Endothelial cell (in vitro differentiated cells): ENCODE measurements at regions not wholly inside any gene's neighbourhood (a gene's known extent, or its start where the extent isn't known, plus 50 kb on each side); places are given as distances from the start of the nearest gene placed in this dataset.

Experiments used
- DNase-seq: peaks from one replicate; pipeline ENCODE4 v3.0.0; 2021; ENCODE audit warnings: low spot score
- H3K27ac Mint-ChIP-seq: one replicate; pipeline ENCODE4 v1.8.0; 2021; ENCODE audit warnings: mixed read lengths, inconsistent platforms; ENCODE audit not compliant: unreplicated experiment
- H3K27me3 Mint-ChIP-seq: one replicate; pipeline ENCODE4 v1.8.0; 2021; ENCODE audit warnings: mild to moderate bottlenecking, moderate library complexity, mixed read lengths, inconsistent platforms; ENCODE audit not compliant: unreplicated experiment
- H3K36me3 Mint-ChIP-seq: one replicate; pipeline ENCODE4 v1.8.0; 2021; ENCODE audit warnings: mild to moderate bottlenecking, low read depth, mixed read lengths, inconsistent platforms; ENCODE audit not compliant: unreplicated experiment
- H3K4me1 Mint-ChIP-seq: one replicate; pipeline ENCODE4 v1.8.0; 2021; ENCODE audit warnings: mild to moderate bottlenecking, mixed read lengths, inconsistent platforms; ENCODE audit not compliant: unreplicated experiment
- H3K4me3 Mint-ChIP-seq: one replicate; pipeline ENCODE4 v1.8.0; 2021; ENCODE audit warnings: mild to moderate bottlenecking, mixed read lengths, inconsistent platforms; ENCODE audit not compliant: unreplicated experiment
- H3K9me3 Mint-ChIP-seq: one replicate; pipeline ENCODE4 v1.8.0; 2021; ENCODE audit warnings: mixed read lengths, inconsistent platforms; ENCODE audit not compliant: unreplicated experiment
- TF ChIP-seq, protein P1 (sequence below): fragments of 200-600 bp; sonication (generic); IDR thresholded peaks from one replicate; pipeline ENCODE4 v1.5.0; 2021; ENCODE audit warnings: antibody characterized with exemption; ENCODE audit not compliant: unreplicated experiment

DNA sequence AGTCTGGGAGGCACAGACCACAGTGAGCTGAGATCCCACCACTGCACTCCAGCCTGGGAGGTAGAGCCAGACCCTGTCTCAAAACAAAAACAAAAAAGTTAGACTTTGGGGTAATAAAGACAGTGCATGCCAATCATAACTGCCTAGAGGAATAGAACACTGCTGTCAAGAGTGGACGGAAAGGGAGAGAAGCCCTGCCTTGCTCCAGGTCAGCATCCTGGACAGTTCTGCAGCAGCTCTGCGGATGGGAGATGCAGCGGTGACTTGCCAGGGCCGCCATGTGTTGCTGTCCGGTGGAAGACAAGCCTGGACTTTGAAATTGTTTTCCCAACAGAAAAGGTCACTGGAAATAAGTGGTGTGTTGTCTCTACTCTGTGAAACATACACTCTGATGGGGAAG, 618.2 kb downstream of the TBC1D22A start:
- H3K27me3 Mint-ChIP-seq = peaks cover 25% of the 10 kb centered on the region
- H3K4me1 Mint-ChIP-seq = no peaks in the 10 kb centered on the region
- peaks cover 30% of the 10 kb centered on the region for H3K36me3 Mint-ChIP-seq
- H3K4me3 Mint-ChIP-seq = peak overlapping the region; percentile 11
- TF ChIP-seq, protein P1, sequence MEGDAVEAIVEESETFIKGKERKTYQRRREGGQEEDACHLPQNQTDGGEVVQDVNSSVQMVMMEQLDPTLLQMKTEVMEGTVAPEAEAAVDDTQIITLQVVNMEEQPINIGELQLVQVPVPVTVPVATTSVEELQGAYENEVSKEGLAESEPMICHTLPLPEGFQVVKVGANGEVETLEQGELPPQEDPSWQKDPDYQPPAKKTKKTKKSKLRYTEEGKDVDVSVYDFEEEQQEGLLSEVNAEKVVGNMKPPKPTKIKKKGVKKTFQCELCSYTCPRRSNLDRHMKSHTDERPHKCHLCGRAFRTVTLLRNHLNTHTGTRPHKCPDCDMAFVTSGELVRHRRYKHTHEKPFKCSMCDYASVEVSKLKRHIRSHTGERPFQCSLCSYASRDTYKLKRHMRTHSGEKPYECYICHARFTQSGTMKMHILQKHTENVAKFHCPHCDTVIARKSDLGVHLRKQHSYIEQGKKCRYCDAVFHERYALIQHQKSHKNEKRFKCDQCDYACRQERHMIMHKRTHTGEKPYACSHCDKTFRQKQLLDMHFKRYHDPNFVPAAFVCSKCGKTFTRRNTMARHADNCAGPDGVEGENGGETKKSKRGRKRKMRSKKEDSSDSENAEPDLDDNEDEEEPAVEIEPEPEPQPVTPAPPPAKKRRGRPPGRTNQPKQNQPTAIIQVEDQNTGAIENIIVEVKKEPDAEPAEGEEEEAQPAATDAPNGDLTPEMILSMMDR = no peak
- peaks cover 75% of the 10 kb centered on the region for H3K9me3 Mint-ChIP-seq
- no peak for DNase-seq
- no peak overlapping the region for H3K27ac Mint-ChIP-seq

DNA sequence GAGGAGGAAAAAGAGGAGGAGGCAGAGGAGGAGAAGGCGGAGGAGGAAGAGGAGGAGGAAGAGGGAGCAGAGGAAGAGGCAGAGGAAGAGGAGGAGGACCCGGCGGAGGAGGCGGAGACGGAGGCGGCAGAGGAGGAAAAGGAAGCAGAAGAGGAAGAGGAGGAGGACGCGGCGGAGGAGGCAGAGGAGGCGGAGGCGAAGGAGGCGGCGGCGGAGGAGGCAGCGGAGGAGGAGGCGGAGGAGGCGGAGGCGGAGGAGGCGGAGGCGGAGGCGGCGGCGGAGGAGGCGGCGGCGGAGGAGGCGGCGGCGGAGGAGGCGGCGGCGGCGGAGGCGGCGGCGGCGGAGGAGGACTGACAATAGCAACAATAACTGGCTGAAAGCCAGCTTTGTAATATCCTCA, 616.6 kb downstream of the TBC1D22A start:
- peak overlapping the region; percentile 77 for H3K4me3 Mint-ChIP-seq
- TF ChIP-seq, protein P1 = no peak
- H3K9me3 Mint-ChIP-seq = peaks cover 67% of the 10 kb centered on the region
- no peaks in the 10 kb centered on the region for H3K4me1 Mint-ChIP-seq
- no peak for DNase-seq
- peak overlapping the region; percentile 27 for H3K27ac Mint-ChIP-seq
- H3K27me3 Mint-ChIP-seq = peaks cover 29% of the 10 kb centered on the region
- peaks cover 25% of the 10 kb centered on the region for H3K36me3 Mint-ChIP-seq

DNA sequence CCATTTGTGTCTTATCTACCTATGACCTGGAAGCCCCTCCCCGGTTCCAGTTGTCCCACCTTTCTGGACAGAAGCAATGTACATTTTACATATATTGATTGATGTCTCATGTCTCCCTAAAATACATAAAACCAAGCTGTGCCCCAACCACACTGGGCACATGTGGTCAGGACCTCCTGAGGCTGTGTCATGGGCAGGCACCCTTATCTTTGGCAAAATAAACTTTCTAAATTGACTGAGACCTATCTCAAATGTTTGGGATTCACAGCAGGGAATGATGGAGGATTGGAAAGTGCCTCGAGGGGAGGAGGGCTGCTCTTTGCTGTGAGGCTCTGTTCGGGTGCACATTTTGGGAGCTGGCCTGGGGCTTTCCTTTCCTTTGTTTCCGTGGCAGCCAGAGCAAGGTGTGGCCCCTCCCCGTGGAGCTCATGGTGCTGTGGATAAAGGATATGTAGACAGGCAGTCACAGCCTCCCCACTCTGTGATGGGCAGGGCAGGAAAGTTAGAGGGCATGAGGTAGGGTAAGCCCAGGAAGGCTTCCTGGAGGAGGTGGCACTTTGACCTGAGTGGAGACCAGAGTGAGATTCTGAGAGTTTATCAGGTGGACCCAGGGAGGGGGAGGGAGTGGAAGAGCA, 615.6 kb downstream of the TBC1D22A start:
- peak overlapping the region; percentile 77 for H3K4me3 Mint-ChIP-seq
- no peaks in the 10 kb centered on the region for H3K4me1 Mint-ChIP-seq
- no peak for DNase-seq
- no peak overlapping the region for H3K27ac Mint-ChIP-seq
- peaks cover 22% of the 10 kb centered on the region for H3K36me3 Mint-ChIP-seq
- peaks cover 62% of the 10 kb centered on the region for H3K9me3 Mint-ChIP-seq
- TF ChIP-seq, protein P1 = no peak
- H3K27me3 Mint-ChIP-seq = peaks cover 25% of the 10 kb centered on the region

DNA sequence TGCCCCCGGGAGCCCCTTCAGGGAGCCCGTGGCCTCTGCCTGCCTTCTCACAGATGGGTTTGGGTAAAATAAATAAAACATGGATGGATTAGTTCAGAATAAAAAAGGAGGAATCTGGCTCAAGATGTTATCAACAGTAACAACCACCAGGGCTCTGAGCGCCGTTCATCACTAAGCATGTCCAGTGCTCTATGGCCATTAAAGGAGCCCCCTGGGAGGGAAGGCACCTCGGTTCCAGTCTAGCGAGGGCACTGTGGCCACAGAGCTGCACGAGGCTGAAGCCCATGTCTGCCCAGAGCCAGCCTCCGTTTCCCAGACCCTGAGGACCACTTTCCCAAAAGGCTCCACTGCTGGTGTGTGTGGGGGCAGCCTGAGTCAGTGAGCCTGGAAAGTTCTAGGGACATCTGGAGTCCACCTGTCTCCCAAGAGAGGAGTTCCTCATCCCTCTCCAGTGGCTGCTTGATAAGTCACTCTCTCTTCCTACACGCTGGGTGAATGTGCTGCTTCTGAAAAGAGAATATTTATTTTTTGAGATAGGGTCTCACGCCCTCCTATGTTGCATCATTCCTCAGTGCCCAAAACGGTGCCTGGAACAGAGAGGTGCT, 614.6 kb downstream of the TBC1D22A start:
- peaks cover 57% of the 10 kb centered on the region for H3K9me3 Mint-ChIP-seq

DNA sequence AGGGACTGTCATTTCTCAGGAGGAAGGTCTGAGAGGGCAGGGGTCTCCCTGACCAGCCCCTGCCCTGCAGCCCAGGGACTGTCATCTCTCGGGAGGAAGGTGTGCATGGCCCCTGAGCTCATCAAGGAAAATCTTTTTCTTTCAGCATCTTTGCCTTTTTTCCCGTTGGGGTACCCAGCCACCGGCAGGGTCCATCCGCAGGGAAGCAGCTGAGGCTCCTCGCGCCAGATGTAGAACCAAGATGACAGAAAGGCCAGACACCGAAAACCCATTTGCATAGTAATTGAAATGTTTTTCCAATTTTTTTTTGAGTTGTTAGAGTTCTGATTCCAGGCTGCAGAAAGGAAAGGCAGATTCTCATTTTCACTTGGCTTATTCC, 613.9 kb downstream of the TBC1D22A start:
- TF ChIP-seq, protein P1 = no peak
- no peak for DNase-seq
- Mint-ChIP-seq H3K27ac (no peak overlapping the region), H3K36me3 (peaks cover 25% of the 10 kb centered on the region), H3K27me3 (peaks cover 26% of the 10 kb centered on the region), H3K4me3 (no peak overlapping the region), H3K9me3 (peaks cover 54% of the 10 kb centered on the region), H3K4me1 (no peaks in the 10 kb centered on the region)

More for the DNA sequence above, 614.6 kb downstream of the TBC1D22A start:
- Mint-ChIP-seq H3K27ac (no peak overlapping the region), H3K4me1 (no peaks in the 10 kb centered on the region), H3K27me3 (peaks cover 30% of the 10 kb centered on the region), H3K4me3 (no peak overlapping the region), H3K36me3 (peaks cover 26% of the 10 kb centered on the region)
- DNase-seq = no peak
- TF ChIP-seq, protein P1 = no peak
